ENCODE measurements at regions not wholly inside any gene's neighbourhood (a gene's known extent, or its start where the extent isn't known, plus 50 kb on each side); places are given as distances from the start of the nearest gene placed in this dataset.

DNA sequence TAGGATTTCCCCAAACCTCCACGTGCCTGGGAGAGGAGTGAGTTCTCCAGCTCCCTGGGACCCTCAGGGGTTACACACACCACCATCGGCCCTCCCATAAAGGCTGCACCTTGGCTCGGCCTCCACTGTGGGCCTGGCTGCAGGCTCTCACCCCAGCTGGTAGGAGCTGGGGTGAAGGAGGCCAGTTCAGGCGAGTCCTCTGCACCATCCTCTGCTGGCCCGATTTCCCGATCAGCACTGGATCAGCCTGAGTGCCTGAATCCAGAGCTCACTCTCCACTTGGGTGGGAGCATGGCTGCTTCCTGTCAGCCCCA, 115.1 kb upstream of the RET start:
- no peaks in the 10 kb centered on the region for H3K9me3 ChIP-seq (ENCODE audit: control insufficient read depth, low read length)
- intact Hi-C loops (cut with DNase I), result no loop called here
- H3K36me3 ChIP-seq (ENCODE audit: control insufficient read depth in 1 of 2, insufficient read depth in 2 of 2, low read length in 1 of 2), result no peaks in the 10 kb centered on the region
- no peaks in the 10 kb centered on the region for H3K27me3 ChIP-seq (ENCODE audit: control insufficient read depth in 1 of 2, insufficient read depth in 2 of 2, low read length in 1 of 2)
- 94 to 95% methylated on average over 6 of the region's 6 CpGs for WGBS, 2 donors
- no peak for DNase-seq
- no peak overlapping the region for H3K4me3 ChIP-seq (ENCODE audit: low read length in 2 of 2)
- ATAC-seq (ENCODE audit: low FRiP score), result peak; percentile 19
- H3K27ac ChIP-seq (ENCODE audit: low read depth in 1 of 2, low read length in 2 of 2), result no peak overlapping the region
- no peaks in the 10 kb centered on the region for H3K4me1 ChIP-seq (ENCODE audit: control insufficient read depth in 1 of 2, insufficient read depth in 2 of 2, low read length in 2 of 2)

DNA sequence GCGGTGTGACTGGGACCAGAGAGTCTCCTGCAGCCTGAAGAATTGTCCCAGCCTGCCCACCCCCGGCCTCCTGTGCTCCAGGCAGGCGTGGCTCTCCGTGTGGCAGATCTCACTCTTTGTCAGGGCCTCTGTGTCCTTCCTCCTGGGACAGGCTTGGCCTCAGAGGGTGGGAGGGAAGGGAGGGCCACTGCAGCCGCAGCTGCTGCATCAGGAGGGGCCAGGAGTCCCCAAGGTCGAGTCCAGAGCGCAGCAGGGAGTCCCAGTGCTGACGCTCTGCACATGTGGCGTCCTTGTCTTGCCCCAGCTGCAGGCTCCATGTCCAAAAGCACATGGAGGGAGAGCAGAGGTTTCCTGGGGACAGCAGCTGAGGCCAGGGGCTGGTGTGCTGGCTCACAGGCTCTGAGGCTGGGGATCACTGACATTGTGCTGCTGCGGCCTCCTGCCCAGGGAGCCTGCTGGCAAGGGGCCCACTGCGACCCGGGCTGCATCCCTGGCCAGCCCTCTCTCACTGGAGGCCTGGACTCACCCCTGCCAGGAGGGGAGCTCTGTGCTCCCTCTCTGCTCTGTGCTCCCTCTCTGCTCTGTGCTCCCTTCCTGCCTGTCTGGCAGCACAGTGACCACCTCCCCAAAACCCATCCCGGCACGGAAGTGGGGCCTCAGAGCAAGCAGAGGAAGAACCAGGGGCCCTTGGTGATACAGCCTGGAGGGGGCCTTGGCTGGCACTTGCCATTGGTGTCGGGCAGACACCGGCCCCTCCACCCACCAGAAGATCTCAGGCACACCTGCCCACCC, 114.6 kb upstream of the RET start:
- 79 to 81% methylated on average over 16 of the region's 16 CpGs for WGBS, 2 donors
- DNase-seq, result peak in 1 of 2 donors; percentile 70
- no peak overlapping the region for H3K27ac ChIP-seq (ENCODE audit: low read depth in 1 of 2, low read length in 2 of 2)
- intact Hi-C loops (cut with DNase I), result no loop called here
- no peaks in the 10 kb centered on the region for H3K27me3 ChIP-seq (ENCODE audit: control insufficient read depth in 1 of 2, insufficient read depth in 2 of 2, low read length in 1 of 2)
- no peaks in the 10 kb centered on the region for H3K36me3 ChIP-seq (ENCODE audit: control insufficient read depth in 1 of 2, insufficient read depth in 2 of 2, low read length in 1 of 2)
- no peak for ATAC-seq (ENCODE audit: low FRiP score)
- no peaks in the 10 kb centered on the region for H3K4me1 ChIP-seq (ENCODE audit: control insufficient read depth in 1 of 2, insufficient read depth in 2 of 2, low read length in 2 of 2)
- H3K4me3 ChIP-seq (ENCODE audit: low read length in 2 of 2), result no peak overlapping the region
- no peaks in the 10 kb centered on the region for H3K9me3 ChIP-seq (ENCODE audit: control insufficient read depth, low read length)

DNA sequence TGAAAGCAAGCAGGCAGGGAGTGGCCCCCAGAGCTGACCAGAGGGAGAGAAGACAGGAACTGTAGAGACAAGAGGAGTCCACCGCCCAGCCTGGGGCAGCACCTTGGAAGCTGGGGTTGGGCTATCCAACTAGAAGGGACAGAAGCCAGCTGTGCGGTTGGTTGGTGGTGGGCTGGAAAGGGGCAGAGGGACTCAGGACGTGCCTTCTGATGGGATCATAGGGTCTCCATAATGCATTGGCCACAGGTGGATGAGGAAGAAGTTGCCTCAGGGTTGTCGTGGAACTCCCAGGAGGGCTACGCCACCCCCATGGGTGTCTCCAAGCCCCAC, 114.0 kb upstream of the RET start:
- 93% methylated on average over 5 of the region's 5 CpGs for WGBS, 2 donors
- ATAC-seq (ENCODE audit: low FRiP score), result peak; percentile 26
- Histone ChIP-seq H3K4me1 (ENCODE audit: control insufficient read depth in 1 of 2, insufficient read depth in 2 of 2, low read length in 2 of 2) (no peaks in the 10 kb centered on the region), H3K4me3 (ENCODE audit: low read length in 2 of 2) (no peak overlapping the region), H3K27me3 (ENCODE audit: control insufficient read depth in 1 of 2, insufficient read depth in 2 of 2, low read length in 1 of 2) (no peaks in the 10 kb centered on the region), H3K27ac (ENCODE audit: low read depth in 1 of 2, low read length in 2 of 2) (no peak overlapping the region), H3K9me3 (ENCODE audit: control insufficient read depth, low read length) (no peaks in the 10 kb centered on the region), H3K36me3 (ENCODE audit: control insufficient read depth in 1 of 2, insufficient read depth in 2 of 2, low read length in 1 of 2) (no peaks in the 10 kb centered on the region)
- intact Hi-C loops (cut with DNase I), result no loop called here
- no peak for DNase-seq

DNA sequence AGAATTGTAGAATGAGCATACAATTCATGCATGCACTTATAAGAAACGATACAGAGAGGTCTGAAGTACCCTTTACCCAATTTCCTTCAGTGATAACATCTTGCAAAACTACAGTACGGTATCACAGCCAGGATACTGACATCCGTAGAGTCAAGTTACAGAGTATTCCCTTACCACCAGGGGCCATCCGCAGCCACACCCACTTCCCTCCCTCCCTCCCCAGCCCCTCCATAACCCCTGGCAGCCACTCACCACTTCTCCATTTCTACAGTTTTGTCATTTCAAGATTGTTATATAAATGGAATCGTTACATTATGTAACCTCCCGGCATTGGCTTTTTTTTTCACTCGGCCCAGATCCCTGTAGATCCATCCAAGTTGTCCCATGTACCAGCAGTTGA, 113.6 kb upstream of the RET start:
- DNase-seq, result no peak
- no peak overlapping the region for H3K27ac ChIP-seq (ENCODE audit: low read depth in 1 of 2, low read length in 2 of 2)
- intact Hi-C loops (cut with DNase I), result no loop called here
- H3K27me3 ChIP-seq (ENCODE audit: control insufficient read depth in 1 of 2, insufficient read depth in 2 of 2, low read length in 1 of 2), result no peaks in the 10 kb centered on the region
- no peaks in the 10 kb centered on the region for H3K4me1 ChIP-seq (ENCODE audit: control insufficient read depth in 1 of 2, insufficient read depth in 2 of 2, low read length in 2 of 2)
- H3K4me3 ChIP-seq (ENCODE audit: low read length in 2 of 2), result no peak overlapping the region
- H3K36me3 ChIP-seq (ENCODE audit: control insufficient read depth in 1 of 2, insufficient read depth in 2 of 2, low read length in 1 of 2), result no peaks in the 10 kb centered on the region
- 74 to 82% methylated on average over 7 of the region's 7 CpGs for WGBS, 2 donors
- ATAC-seq (ENCODE audit: low FRiP score), result no peak
- no peaks in the 10 kb centered on the region for H3K9me3 ChIP-seq (ENCODE audit: control insufficient read depth, low read length)

DNA sequence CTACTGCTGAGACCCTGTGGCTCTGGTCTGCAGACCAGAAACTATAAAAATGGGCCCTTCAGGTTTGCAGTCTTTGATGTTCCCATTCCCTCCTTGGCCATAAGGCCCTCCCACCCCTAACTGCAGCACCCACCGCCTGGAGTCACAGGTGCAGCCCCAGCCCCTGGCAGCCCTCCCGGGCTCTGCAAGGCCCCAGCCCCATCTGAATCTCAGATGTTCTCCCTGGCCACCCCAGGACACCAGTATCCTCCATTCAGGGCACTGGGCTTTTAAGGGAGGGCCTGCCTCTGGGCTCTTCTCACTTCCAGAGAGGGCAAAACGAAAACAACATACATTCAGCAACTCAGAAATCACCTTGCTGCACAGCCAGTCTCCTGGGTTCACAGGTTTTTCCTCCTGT, 107.7 kb upstream of the RET start:
- ATAC-seq (ENCODE audit: low FRiP score) (no peak), DNase-seq (peak in 1 of 2 donors; percentile 58)
- Histone ChIP-seq H3K4me1 (ENCODE audit: control insufficient read depth in 1 of 2, insufficient read depth in 2 of 2, low read length in 2 of 2) (no peaks in the 10 kb centered on the region), H3K36me3 (ENCODE audit: control insufficient read depth in 1 of 2, insufficient read depth in 2 of 2, low read length in 1 of 2) (no peaks in the 10 kb centered on the region), H3K27me3 (ENCODE audit: control insufficient read depth in 1 of 2, insufficient read depth in 2 of 2, low read length in 1 of 2) (no peaks in the 10 kb centered on the region), H3K9me3 (ENCODE audit: control insufficient read depth, low read length) (no peaks in the 10 kb centered on the region), H3K4me3 (ENCODE audit: low read length in 2 of 2) (no peak overlapping the region), H3K27ac (ENCODE audit: low read depth in 1 of 2, low read length in 2 of 2) (no peak overlapping the region)
- 82 to 87% methylated on average over 3 of the region's 3 CpGs for WGBS, 2 donors
- intact Hi-C loops (cut with DNase I), result no loop called here

DNA sequence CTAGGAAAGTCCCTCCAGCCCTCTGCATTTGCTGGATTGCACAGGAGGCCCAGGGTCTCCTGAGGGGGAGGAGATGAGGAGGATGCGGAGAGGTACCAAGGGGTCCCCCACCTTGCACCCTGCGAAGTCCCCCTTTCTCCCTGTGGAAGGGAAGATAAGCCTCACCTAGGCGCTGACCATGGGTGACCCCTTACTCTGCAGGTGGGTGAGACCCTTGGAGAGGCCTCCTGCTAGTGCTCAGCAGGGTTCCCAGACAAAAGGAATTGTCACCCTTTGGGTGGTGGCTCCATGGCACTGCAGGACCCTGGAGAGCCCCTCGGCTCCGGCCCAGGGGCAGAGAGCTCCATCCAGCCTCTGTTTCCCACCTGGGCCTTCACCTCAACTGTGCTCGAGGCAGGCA, 107.0 kb upstream of the RET start:
- DNase-seq, result peak in 1 of 2 donors; percentile 53
- 90 to 91% methylated on average over 6 of the region's 6 CpGs for WGBS, 2 donors

GRCh38 chr10:42970451-42971250, 106.2 kb upstream of the RET start:
- DNase-seq, result peak in 1 of 2 donors; percentile 52
- Histone ChIP-seq H3K27ac (ENCODE audit: low read depth in 1 of 2, low read length in 2 of 2) (no peak overlapping the region), H3K36me3 (ENCODE audit: control insufficient read depth in 1 of 2, insufficient read depth in 2 of 2, low read length in 1 of 2) (no peaks in the 10 kb centered on the region), H3K4me3 (ENCODE audit: low read length in 2 of 2) (no peak overlapping the region), H3K9me3 (ENCODE audit: control insufficient read depth, low read length) (no peaks in the 10 kb centered on the region), H3K4me1 (ENCODE audit: control insufficient read depth in 1 of 2, insufficient read depth in 2 of 2, low read length in 2 of 2) (no peaks in the 10 kb centered on the region), H3K27me3 (ENCODE audit: control insufficient read depth in 1 of 2, insufficient read depth in 2 of 2, low read length in 1 of 2) (no peaks in the 10 kb centered on the region)
- ATAC-seq (ENCODE audit: low FRiP score), result no peak
- intact Hi-C loops (cut with DNase I), result no loop called here
- 84 to 87% methylated on average over 15 of the region's 15 CpGs for WGBS, 2 donors

More for the DNA sequence above, 107.0 kb upstream of the RET start:
- no peaks in the 10 kb centered on the region for H3K27me3 ChIP-seq (ENCODE audit: control insufficient read depth in 1 of 2, insufficient read depth in 2 of 2, low read length in 1 of 2)
- H3K9me3 ChIP-seq (ENCODE audit: control insufficient read depth, low read length), result no peaks in the 10 kb centered on the region
- no peak overlapping the region for H3K27ac ChIP-seq (ENCODE audit: low read depth in 1 of 2, low read length in 2 of 2)
- H3K36me3 ChIP-seq (ENCODE audit: control insufficient read depth in 1 of 2, insufficient read depth in 2 of 2, low read length in 1 of 2), result no peaks in the 10 kb centered on the region
- intact Hi-C loops (cut with DNase I), result no loop called here
- H3K4me1 ChIP-seq (ENCODE audit: control insufficient read depth in 1 of 2, insufficient read depth in 2 of 2, low read length in 2 of 2), result no peaks in the 10 kb centered on the region
- H3K4me3 ChIP-seq (ENCODE audit: low read length in 2 of 2), result no peak overlapping the region
- no peak for ATAC-seq (ENCODE audit: low FRiP score)

- H3K36me3 ChIP-seq (ENCODE audit: control insufficient read depth in 1 of 2, insufficient read depth in 2 of 2, low read length in 1 of 2), result no peaks in the 10 kb centered on the region
- H3K4me3 ChIP-seq (ENCODE audit: low read length in 2 of 2), result no peak overlapping the region
- no peaks in the 10 kb centered on the region for H3K27me3 ChIP-seq (ENCODE audit: control insufficient read depth in 1 of 2, insufficient read depth in 2 of 2, low read length in 1 of 2)
- no peak overlapping the region for H3K27ac ChIP-seq (ENCODE audit: low read depth in 1 of 2, low read length in 2 of 2)
- H3K4me1 ChIP-seq (ENCODE audit: control insufficient read depth in 1 of 2, insufficient read depth in 2 of 2, low read length in 2 of 2), result no peaks in the 10 kb centered on the region
- H3K9me3 ChIP-seq (ENCODE audit: control insufficient read depth, low read length), result no peaks in the 10 kb centered on the region
- ATAC-seq (ENCODE audit: low FRiP score) (no peak), DNase-seq (no peak)
- intact Hi-C loops (cut with DNase I), result no loop called here
- 75 to 87% methylated on average over 4 of the region's 4 CpGs for whole genome bisulfite sequencing, 2 donors
Measured at GRCh38 chr10:42971251-42971599, 105.6 kb upstream of the RET start.

DNA sequence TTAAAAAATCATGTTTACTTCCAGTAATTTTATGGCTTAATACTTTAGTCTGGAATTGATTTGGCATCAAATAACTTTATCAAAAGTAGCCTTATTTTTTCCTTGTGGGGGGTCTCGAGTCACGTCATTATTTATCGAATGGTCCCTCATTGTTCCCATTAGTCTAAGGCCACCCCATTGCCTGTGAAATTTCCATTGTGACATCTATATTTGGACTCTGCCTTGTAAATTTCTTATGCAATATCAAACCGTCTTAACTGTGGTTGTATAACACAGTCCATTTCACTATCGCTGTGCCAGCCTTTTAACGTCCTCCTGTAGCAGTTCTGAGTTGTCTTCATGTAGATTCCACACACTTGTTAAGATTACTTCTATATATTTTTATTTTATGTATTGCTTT, 103.9 kb upstream of the RET start:
- H3K4me3 ChIP-seq (ENCODE audit: low read length in 2 of 2), result no peak overlapping the region
- no peak for ATAC-seq (ENCODE audit: low FRiP score)
- intact Hi-C loops (cut with DNase I), result no loop called here
- 76 to 79% methylated on average over 6 of the region's 6 CpGs for WGBS, 2 donors
- no peak for DNase-seq
- no peaks in the 10 kb centered on the region for H3K9me3 ChIP-seq (ENCODE audit: control insufficient read depth, low read length)
- H3K27me3 ChIP-seq (ENCODE audit: control insufficient read depth in 1 of 2, insufficient read depth in 2 of 2, low read length in 1 of 2), result no peaks in the 10 kb centered on the region
- H3K27ac ChIP-seq (ENCODE audit: low read depth in 1 of 2, low read length in 2 of 2), result no peak overlapping the region
- no peaks in the 10 kb centered on the region for H3K36me3 ChIP-seq (ENCODE audit: control insufficient read depth in 1 of 2, insufficient read depth in 2 of 2, low read length in 1 of 2)
- H3K4me1 ChIP-seq (ENCODE audit: control insufficient read depth in 1 of 2, insufficient read depth in 2 of 2, low read length in 2 of 2), result no peaks in the 10 kb centered on the region
